ENCODE measurements at regions not wholly inside any gene's neighbourhood (a gene's known extent, or its start where the extent isn't known, plus 50 kb on each side); places are given as distances from the start of the nearest gene placed in this dataset.

DNA sequence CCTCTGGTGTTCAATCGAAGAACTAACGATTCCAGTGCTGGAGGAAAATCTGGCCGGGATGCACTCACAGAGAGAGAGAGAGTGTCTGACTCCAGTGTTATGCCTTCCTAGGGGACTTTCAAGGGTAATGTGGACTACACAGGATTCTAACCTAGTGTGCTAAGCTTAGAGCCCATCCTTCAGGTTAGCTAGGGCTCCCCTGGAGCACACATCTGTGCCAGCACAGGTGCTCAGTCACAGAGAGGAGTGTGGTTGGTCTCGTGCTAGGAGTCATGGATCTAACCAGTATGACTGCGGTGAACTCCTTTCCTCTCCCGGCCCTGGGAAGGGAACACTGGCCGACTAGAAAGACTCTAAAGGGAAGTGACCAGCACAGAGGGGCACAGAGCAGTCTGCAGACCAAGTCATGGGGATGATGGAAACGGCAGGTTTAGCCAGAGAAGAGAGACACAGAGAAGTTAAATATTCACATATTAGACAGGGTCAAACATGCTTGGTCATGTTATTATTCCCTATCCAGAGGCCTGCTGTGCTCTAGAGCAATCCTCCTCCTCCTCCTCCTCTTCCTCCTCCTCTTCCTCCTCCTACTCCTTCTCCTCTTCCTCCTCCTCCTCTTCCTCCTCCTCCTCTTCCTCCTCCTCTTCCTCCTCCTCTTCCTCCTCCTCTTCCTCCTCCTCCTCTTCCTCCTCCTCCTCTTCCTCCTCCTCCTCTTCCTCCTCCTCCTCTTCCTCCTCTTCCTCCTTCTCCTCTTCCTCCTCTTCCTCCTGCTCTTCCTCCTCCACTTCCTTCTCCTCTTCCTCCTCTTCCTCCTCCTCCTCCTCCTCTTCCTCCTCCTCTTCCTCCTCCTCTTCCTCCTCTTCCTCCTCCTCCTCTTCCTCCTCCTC is 280.3 kb downstream of the XXYLT1 start:
- Mint-ChIP-seq H3K36me3 (no peaks in the 10 kb centered on the region), H3K4me1 (peaks cover 0 to 4% (median 0%) of the 10 kb centered on the region in 7 donors), H3K27me3 (peaks cover 0 to under 1% (median 0%) of the 10 kb centered on the region in 5 donors), H3K4me3 (no peak overlapping the region), H3K9me3 (peaks cover 0 to 1% (median 0%) of the 10 kb centered on the region in 11 donors), H3K27ac (no peak overlapping the region)
- Histone ChIP-seq H3K4me3 (ENCODE audit: low read length) (no peak overlapping the region), H3K36me3 (ENCODE audit: control insufficient read depth in 2 of 3, insufficient read depth in 3 of 3, low read length in 3 of 3) (no peaks in the 10 kb centered on the region), H3K27me3 (ENCODE audit: control insufficient read depth in 2 of 2, insufficient read depth in 2 of 2, low read length in 2 of 2) (no peaks in the 10 kb centered on the region), H3K9me3 (ENCODE audit: control insufficient read depth in 2 of 3, low read length in 3 of 3) (no peaks in the 10 kb centered on the region), H3K27ac (ENCODE audit: low read depth, low read length) (no peak overlapping the region), H3K4me1 (ENCODE audit: control insufficient read depth in 2 of 2, insufficient read depth in 2 of 2, low read length in 2 of 2) (no peaks in the 10 kb centered on the region)
- ChIA-PET CTCF (no interaction called here), POLR2A (no interaction called here)
- intact Hi-C loops (cut with micrococcal nuclease): no loop called here
- ATAC-seq (no peak), DNase-seq (no peak)

- no peaks in the 10 kb centered on the region for H3K36me3 Mint-ChIP-seq
- ATAC-seq (no peak), DNase-seq (no peak)
- peaks cover 0 to 4% (median 0%) of the 10 kb centered on the region in 7 donors for H3K4me1 Mint-ChIP-seq
- Histone ChIP-seq H3K4me3 (ENCODE audit: low read length) (no peak overlapping the region), H3K27me3 (ENCODE audit: control insufficient read depth in 2 of 2, insufficient read depth in 2 of 2, low read length in 2 of 2) (no peaks in the 10 kb centered on the region), H3K36me3 (ENCODE audit: control insufficient read depth in 2 of 3, insufficient read depth in 3 of 3, low read length in 3 of 3) (no peaks in the 10 kb centered on the region), H3K27ac (ENCODE audit: low read depth, low read length) (no peak overlapping the region), H3K9me3 (ENCODE audit: control insufficient read depth in 2 of 3, low read length in 3 of 3) (no peaks in the 10 kb centered on the region), H3K4me1 (ENCODE audit: control insufficient read depth in 2 of 2, insufficient read depth in 2 of 2, low read length in 2 of 2) (no peaks in the 10 kb centered on the region)
- no peak overlapping the region for H3K27ac Mint-ChIP-seq
- H3K4me3 Mint-ChIP-seq: no peak overlapping the region
- POLR2A ChIA-PET: no interaction called here
- intact Hi-C loops (cut with micrococcal nuclease): no loop called here
- H3K9me3 Mint-ChIP-seq: peaks cover 0 to 1% (median 0%) of the 10 kb centered on the region in 11 donors
- CTCF ChIA-PET: no interaction called here
- H3K27me3 Mint-ChIP-seq: no peaks in the 10 kb centered on the region
These were observed 279.7 kb downstream of the XXYLT1 start for GRCh38 chr3:194991338-194991654.

DNA sequence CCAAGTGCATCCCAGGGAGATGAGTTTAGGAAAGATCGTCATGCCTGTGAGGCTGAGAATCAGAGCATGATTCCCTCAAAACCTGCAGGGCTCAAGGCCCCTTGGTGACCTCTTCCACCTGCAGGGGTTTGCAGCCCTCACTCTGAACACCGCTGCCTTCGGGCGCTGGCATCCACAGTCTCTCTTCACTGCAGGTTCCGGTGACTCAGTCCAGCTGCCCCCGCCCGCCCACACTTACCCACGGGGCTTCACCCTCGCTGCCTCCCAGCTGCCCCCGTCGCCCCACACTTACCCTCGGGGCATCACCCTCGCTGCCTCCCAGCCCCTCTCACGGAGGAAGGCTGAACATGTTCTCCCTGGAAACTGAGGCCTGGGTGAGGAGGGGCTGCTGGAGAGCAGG is 277.1 kb downstream of the XXYLT1 start:
- CTCF ChIA-PET: no interaction called here
- Histone ChIP-seq H3K36me3 (ENCODE audit: control insufficient read depth in 2 of 3, insufficient read depth in 3 of 3, low read length in 3 of 3) (no peaks in the 10 kb centered on the region), H3K27ac (ENCODE audit: low read depth, low read length) (no peak overlapping the region), H3K9me3 (ENCODE audit: control insufficient read depth in 2 of 3, low read length in 3 of 3) (no peaks in the 10 kb centered on the region), H3K4me1 (ENCODE audit: control insufficient read depth in 2 of 2, insufficient read depth in 2 of 2, low read length in 2 of 2) (no peaks in the 10 kb centered on the region), H3K4me3 (ENCODE audit: low read length) (no peak overlapping the region), H3K27me3 (ENCODE audit: control insufficient read depth in 2 of 2, insufficient read depth in 2 of 2, low read length in 2 of 2) (no peaks in the 10 kb centered on the region)
- H3K4me3 Mint-ChIP-seq: no peak overlapping the region
- DNase-seq (no peak), ATAC-seq (no peak)
- peaks cover 0 to 2% (median 0%) of the 10 kb centered on the region in 5 donors for H3K27me3 Mint-ChIP-seq
- peaks cover 0 to 1% (median 0%) of the 10 kb centered on the region in 11 donors for H3K9me3 Mint-ChIP-seq
- H3K4me1 Mint-ChIP-seq: peaks cover 0 to 1% (median 0%) of the 10 kb centered on the region in 7 donors
- intact Hi-C loops (cut with micrococcal nuclease): no loop called here
- POLR2A ChIA-PET: no interaction called here
- no peak overlapping the region for H3K27ac Mint-ChIP-seq
- H3K36me3 Mint-ChIP-seq: no peaks in the 10 kb centered on the region

DNA sequence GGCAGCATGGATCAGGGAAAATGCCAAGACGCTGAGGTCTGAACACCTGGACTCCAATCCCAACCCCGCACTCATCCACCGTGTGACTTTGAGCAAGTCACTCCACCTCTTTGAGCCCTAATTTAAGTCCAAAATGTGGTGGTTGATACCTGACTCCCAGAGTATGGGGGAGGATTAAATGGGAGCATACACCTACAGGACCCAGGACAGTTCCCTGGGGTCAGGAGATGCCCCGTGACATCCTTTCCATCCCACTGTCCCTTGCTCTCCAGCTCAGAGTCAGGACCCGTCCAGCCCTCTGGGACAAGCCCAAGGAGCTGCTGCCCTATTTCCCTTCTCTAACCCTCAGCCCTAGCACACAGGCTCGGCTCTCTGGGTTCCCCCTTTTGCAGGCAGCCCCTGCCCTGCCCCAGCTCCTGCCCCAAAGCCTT is 276.4 kb downstream of the XXYLT1 start:
- Histone ChIP-seq H3K27me3 (ENCODE audit: control insufficient read depth in 2 of 2, insufficient read depth in 2 of 2, low read length in 2 of 2) (no peaks in the 10 kb centered on the region), H3K36me3 (ENCODE audit: control insufficient read depth in 2 of 3, insufficient read depth in 3 of 3, low read length in 3 of 3) (no peaks in the 10 kb centered on the region), H3K4me1 (ENCODE audit: control insufficient read depth in 2 of 2, insufficient read depth in 2 of 2, low read length in 2 of 2) (no peaks in the 10 kb centered on the region), H3K9me3 (ENCODE audit: control insufficient read depth in 2 of 3, low read length in 3 of 3) (no peaks in the 10 kb centered on the region), H3K4me3 (ENCODE audit: low read length) (no peak overlapping the region), H3K27ac (ENCODE audit: low read depth, low read length) (no peak overlapping the region)
- CTCF ChIA-PET: no interaction called here
- H3K4me1 Mint-ChIP-seq: peaks cover 0 to 1% (median 0%) of the 10 kb centered on the region in 7 donors
- peaks cover 0 to 1% (median 0%) of the 10 kb centered on the region in 11 donors for H3K9me3 Mint-ChIP-seq
- no peaks in the 10 kb centered on the region for H3K36me3 Mint-ChIP-seq
- H3K27me3 Mint-ChIP-seq: peaks cover 0 to 6% (median 0%) of the 10 kb centered on the region in 5 donors
- POLR2A ChIA-PET: no interaction called here
- no peak for DNase-seq
- H3K4me3 Mint-ChIP-seq: no peak overlapping the region
- H3K27ac Mint-ChIP-seq: no peak overlapping the region
- intact Hi-C loops (cut with micrococcal nuclease): no loop called here
- ATAC-seq: no peak

GRCh38 chr3:194995334-194995733 is 275.6 kb downstream of the XXYLT1 start:
- H3K4me1 ChIP-seq (ENCODE audit: control insufficient read depth in 2 of 2, insufficient read depth in 2 of 2, low read length in 2 of 2): no peaks in the 10 kb centered on the region
- Mint-ChIP-seq H3K27ac (peak overlapping the region in 1 of 9 donors; percentile 56), H3K27me3 (peaks cover 0 to 6% (median 0%) of the 10 kb centered on the region in 5 donors), H3K4me1 (no peaks in the 10 kb centered on the region), H3K4me3 (no peak overlapping the region), H3K9me3 (peaks cover 0 to 1% (median 0%) of the 10 kb centered on the region in 11 donors), H3K36me3 (no peaks in the 10 kb centered on the region)
- H3K36me3 ChIP-seq (ENCODE audit: control insufficient read depth in 2 of 3, insufficient read depth in 3 of 3, low read length in 3 of 3): no peaks in the 10 kb centered on the region
- no peaks in the 10 kb centered on the region for H3K9me3 ChIP-seq (ENCODE audit: control insufficient read depth in 2 of 3, low read length in 3 of 3)
- DNase-seq (no peak), ATAC-seq (no peak)
- no peak overlapping the region for H3K27ac ChIP-seq (ENCODE audit: low read depth, low read length)
- CTCF ChIA-PET: no interaction called here
- intact Hi-C loops (cut with micrococcal nuclease): no loop called here
- POLR2A ChIA-PET: no interaction called here
- no peaks in the 10 kb centered on the region for H3K27me3 ChIP-seq (ENCODE audit: control insufficient read depth in 2 of 2, insufficient read depth in 2 of 2, low read length in 2 of 2)
- no peak overlapping the region for H3K4me3 ChIP-seq (ENCODE audit: low read length)

- H3K4me3 ChIP-seq (ENCODE audit: low read length): no peak overlapping the region
- Mint-ChIP-seq H3K9me3 (peaks cover 0 to 1% (median 0%) of the 10 kb centered on the region in 11 donors), H3K27me3 (peaks cover 0 to 6% (median 0%) of the 10 kb centered on the region in 5 donors), H3K4me3 (no peak overlapping the region), H3K27ac (no peak overlapping the region), H3K4me1 (no peaks in the 10 kb centered on the region), H3K36me3 (no peaks in the 10 kb centered on the region)
- H3K27me3 ChIP-seq (ENCODE audit: control insufficient read depth in 2 of 2, insufficient read depth in 2 of 2, low read length in 2 of 2): no peaks in the 10 kb centered on the region
- H3K4me1 ChIP-seq (ENCODE audit: control insufficient read depth in 2 of 2, insufficient read depth in 2 of 2, low read length in 2 of 2): no peaks in the 10 kb centered on the region
- POLR2A ChIA-PET: no interaction called here
- ATAC-seq: no peak
- intact Hi-C loops (cut with micrococcal nuclease): no loop called here
- no peaks in the 10 kb centered on the region for H3K9me3 ChIP-seq (ENCODE audit: control insufficient read depth in 2 of 3, low read length in 3 of 3)
- DNase-seq: no peak
- no peak overlapping the region for H3K27ac ChIP-seq (ENCODE audit: low read depth, low read length)
- CTCF ChIA-PET: interaction anchor here (1.1 kb wide), 1 partner anchor 15 kb away, joined by 3 read pairs; no protein-coding TSS in a partner anchor
- no peaks in the 10 kb centered on the region for H3K36me3 ChIP-seq (ENCODE audit: control insufficient read depth in 2 of 3, insufficient read depth in 3 of 3, low read length in 3 of 3)
These were observed 275.0 kb downstream of the XXYLT1 start for GRCh38 chr3:194995922-194996321.

GRCh38 chr3:194996746-194997145 is 274.2 kb downstream of the XXYLT1 start:
- H3K9me3 Mint-ChIP-seq: no peaks in the 10 kb centered on the region
- H3K4me3 ChIP-seq (ENCODE audit: low read length): no peak overlapping the region
- H3K4me1 ChIP-seq (ENCODE audit: control insufficient read depth in 2 of 2, insufficient read depth in 2 of 2, low read length in 2 of 2): no peaks in the 10 kb centered on the region
- H3K27ac ChIP-seq (ENCODE audit: low read depth, low read length): no peak overlapping the region
- intact Hi-C loops (cut with micrococcal nuclease): no loop called here
- ATAC-seq: no peak
- ChIA-PET CTCF (interaction anchor here (1.1 kb wide), 1 partner anchor 16 kb away, joined by 3 read pairs; no protein-coding TSS in a partner anchor), POLR2A (no interaction called here)
- DNase-seq: no peak
- no peaks in the 10 kb centered on the region for H3K27me3 ChIP-seq (ENCODE audit: control insufficient read depth in 2 of 2, insufficient read depth in 2 of 2, low read length in 2 of 2)
- no peak overlapping the region for H3K4me3 Mint-ChIP-seq
- H3K36me3 ChIP-seq (ENCODE audit: control insufficient read depth in 2 of 3, insufficient read depth in 3 of 3, low read length in 3 of 3): no peaks in the 10 kb centered on the region
- no peaks in the 10 kb centered on the region for H3K9me3 ChIP-seq (ENCODE audit: control insufficient read depth in 2 of 3, low read length in 3 of 3)
- H3K36me3 Mint-ChIP-seq: no peaks in the 10 kb centered on the region
- peaks cover 0 to 3% (median 0%) of the 10 kb centered on the region in 7 donors for H3K4me1 Mint-ChIP-seq
- H3K27me3 Mint-ChIP-seq: peaks cover 0 to 8% (median 0%) of the 10 kb centered on the region in 5 donors
- no peak overlapping the region for H3K27ac Mint-ChIP-seq

Data from naive thymus-derived CD4-positive, alpha-beta T cell (primary cell).